ENCODE measurements at regions not wholly inside any gene's neighbourhood (a gene's known extent, or its start where the extent isn't known, plus 50 kb on each side); places are given as distances from the start of the nearest gene placed in this dataset.
"Not testable (repeated sequence)": the region's sequence is repeated elsewhere in the genome, so short reads cannot be mapped to it uniquely, and the experiment has no call there.

- not testable (repeated sequence) for DNase-seq; H3K4me2 ChIP-seq (ENCODE audit: low read length); H3K9me3 ChIP-seq (ENCODE audit: insufficient read depth, low read depth, low read length); H3K27ac ChIP-seq (ENCODE audit: low read depth, low read length); H3K4me3 ChIP-seq (ENCODE audit: low read depth, low read length); H2BK120ac ChIP-seq (ENCODE audit: insufficient read depth, low read length, poor library complexity); H3K4ac ChIP-seq (ENCODE audit: low read depth, low read length); H2BK12ac ChIP-seq (ENCODE audit: low read length); H3K36me3 ChIP-seq (ENCODE audit: control insufficient read depth in 1 of 2, insufficient read depth in 2 of 2, low read length in 2 of 2); H3K79me2 ChIP-seq (ENCODE audit: control insufficient read depth, insufficient read depth, low read length, poor library complexity); H4K91ac ChIP-seq (ENCODE audit: low read depth, low read length); H3K18ac ChIP-seq (ENCODE audit: low read length); H4K8ac ChIP-seq (ENCODE audit: low read depth, low read length); H3K79me1 ChIP-seq (ENCODE audit: low read length); H4K12ac ChIP-seq (ENCODE audit: low read depth, low read length); H2AK5ac ChIP-seq (ENCODE audit: low read length); H3K23ac ChIP-seq (ENCODE audit: low read length); H2AFZ ChIP-seq (ENCODE audit: insufficient read depth, low read length, poor library complexity); H3K14ac ChIP-seq (ENCODE audit: low read length); H3K9ac ChIP-seq (ENCODE audit: low read length); H3K27me3 ChIP-seq (ENCODE audit: insufficient read depth, low read length); H2BK5ac ChIP-seq (ENCODE audit: low read depth, low read length, poor library complexity); H3K4me1 ChIP-seq (ENCODE audit: control insufficient read depth in 1 of 2, insufficient read depth in 2 of 2, low read length in 2 of 2)
- no CpG with 5 or more reads among the region's 3 CpGs for WGBS (ENCODE audit: extremely low coverage, insufficient coverage, insufficient read length)
Observed at GRCh38 chr10:47609311-47609710, 85.9 kb upstream of the AGAP9 start.

GRCh38 chr10:47605791-47606773 lies 82.6 kb upstream of the AGAP9 start:
- H3K4me2 ChIP-seq (ENCODE audit: low read length); H3K23ac ChIP-seq (ENCODE audit: low read length); H2BK12ac ChIP-seq (ENCODE audit: low read length); H3K36me3 ChIP-seq (ENCODE audit: control insufficient read depth in 1 of 2, insufficient read depth in 2 of 2, low read length in 2 of 2); H4K91ac ChIP-seq (ENCODE audit: low read depth, low read length); DNase-seq; H3K14ac ChIP-seq (ENCODE audit: low read length); H3K9me3 ChIP-seq (ENCODE audit: insufficient read depth, low read depth, low read length); H4K12ac ChIP-seq (ENCODE audit: low read depth, low read length); H3K18ac ChIP-seq (ENCODE audit: low read length); H3K4ac ChIP-seq (ENCODE audit: low read depth, low read length); H3K79me1 ChIP-seq (ENCODE audit: low read length); H2AFZ ChIP-seq (ENCODE audit: insufficient read depth, low read length, poor library complexity); H2BK120ac ChIP-seq (ENCODE audit: insufficient read depth, low read length, poor library complexity); H3K9ac ChIP-seq (ENCODE audit: low read length); H3K27ac ChIP-seq (ENCODE audit: low read depth, low read length); H4K8ac ChIP-seq (ENCODE audit: low read depth, low read length); H2BK5ac ChIP-seq (ENCODE audit: low read depth, low read length, poor library complexity); H3K4me3 ChIP-seq (ENCODE audit: low read depth, low read length); H3K79me2 ChIP-seq (ENCODE audit: control insufficient read depth, insufficient read depth, low read length, poor library complexity); H2AK5ac ChIP-seq (ENCODE audit: low read length); H3K4me1 ChIP-seq (ENCODE audit: control insufficient read depth in 1 of 2, insufficient read depth in 2 of 2, low read length in 2 of 2); H3K27me3 ChIP-seq (ENCODE audit: insufficient read depth, low read length): not testable (repeated sequence)
- no CpG with 5 or more reads among the region's 1 CpG for WGBS (ENCODE audit: extremely low coverage, insufficient coverage, insufficient read length)

GRCh38 chr10:47600604-47601003 lies 77.2 kb upstream of the AGAP9 start:
- WGBS (ENCODE audit: extremely low coverage, insufficient coverage, insufficient read length) = no CpG with 5 or more reads among the region's 2 CpGs

GRCh38 chr10:47600127-47600526 lies 76.7 kb upstream of the AGAP9 start:
- not testable (repeated sequence) for H2BK120ac ChIP-seq (ENCODE audit: insufficient read depth, low read length, poor library complexity); H4K91ac ChIP-seq (ENCODE audit: low read depth, low read length); H2BK12ac ChIP-seq (ENCODE audit: low read length); H3K18ac ChIP-seq (ENCODE audit: low read length); H3K4me3 ChIP-seq (ENCODE audit: low read depth, low read length); H3K23ac ChIP-seq (ENCODE audit: low read length); H3K14ac ChIP-seq (ENCODE audit: low read length); H3K4me2 ChIP-seq (ENCODE audit: low read length); DNase-seq; H3K9ac ChIP-seq (ENCODE audit: low read length); H2AK5ac ChIP-seq (ENCODE audit: low read length); H4K12ac ChIP-seq (ENCODE audit: low read depth, low read length); H3K36me3 ChIP-seq (ENCODE audit: control insufficient read depth in 1 of 2, insufficient read depth in 2 of 2, low read length in 2 of 2); H2AFZ ChIP-seq (ENCODE audit: insufficient read depth, low read length, poor library complexity); H3K4ac ChIP-seq (ENCODE audit: low read depth, low read length); H3K27me3 ChIP-seq (ENCODE audit: insufficient read depth, low read length); H4K8ac ChIP-seq (ENCODE audit: low read depth, low read length); H3K79me2 ChIP-seq (ENCODE audit: control insufficient read depth, insufficient read depth, low read length, poor library complexity); H3K79me1 ChIP-seq (ENCODE audit: low read length); H3K4me1 ChIP-seq (ENCODE audit: control insufficient read depth in 1 of 2, insufficient read depth in 2 of 2, low read length in 2 of 2); H3K27ac ChIP-seq (ENCODE audit: low read depth, low read length); H3K9me3 ChIP-seq (ENCODE audit: insufficient read depth, low read depth, low read length); H2BK5ac ChIP-seq (ENCODE audit: low read depth, low read length, poor library complexity)
- WGBS (ENCODE audit: extremely low coverage, insufficient coverage, insufficient read length) = no CpG with 5 or more reads among the region's 15 CpGs

More at GRCh38 chr10:47600604-47601003, 77.2 kb upstream of the AGAP9 start:
- H3K27ac ChIP-seq (ENCODE audit: low read depth, low read length); H3K4ac ChIP-seq (ENCODE audit: low read depth, low read length); H3K9me3 ChIP-seq (ENCODE audit: insufficient read depth, low read depth, low read length); H3K36me3 ChIP-seq (ENCODE audit: control insufficient read depth in 1 of 2, insufficient read depth in 2 of 2, low read length in 2 of 2); H3K9ac ChIP-seq (ENCODE audit: low read length); H3K4me1 ChIP-seq (ENCODE audit: control insufficient read depth in 1 of 2, insufficient read depth in 2 of 2, low read length in 2 of 2); H2AK5ac ChIP-seq (ENCODE audit: low read length); H3K18ac ChIP-seq (ENCODE audit: low read length); H2AFZ ChIP-seq (ENCODE audit: insufficient read depth, low read length, poor library complexity); H4K12ac ChIP-seq (ENCODE audit: low read depth, low read length); H4K91ac ChIP-seq (ENCODE audit: low read depth, low read length); H2BK5ac ChIP-seq (ENCODE audit: low read depth, low read length, poor library complexity); H2BK12ac ChIP-seq (ENCODE audit: low read length); H2BK120ac ChIP-seq (ENCODE audit: insufficient read depth, low read length, poor library complexity); H3K14ac ChIP-seq (ENCODE audit: low read length); H3K79me2 ChIP-seq (ENCODE audit: control insufficient read depth, insufficient read depth, low read length, poor library complexity); H3K23ac ChIP-seq (ENCODE audit: low read length); DNase-seq; H3K4me2 ChIP-seq (ENCODE audit: low read length); H3K27me3 ChIP-seq (ENCODE audit: insufficient read depth, low read length); H3K79me1 ChIP-seq (ENCODE audit: low read length); H4K8ac ChIP-seq (ENCODE audit: low read depth, low read length); H3K4me3 ChIP-seq (ENCODE audit: low read depth, low read length): not testable (repeated sequence)
